Activated naive CD4-positive, alpha-beta T cell treated with anti-CD3 and anti-CD28 coated beads, Interleukin-2, amount 50 U/mL, for 16 hours (primary cell): ENCODE measurements at regions not wholly inside any gene's neighbourhood (a gene's known extent, or its start where the extent isn't known, plus 50 kb on each side); places are given as distances from the start of the nearest gene placed in this dataset.
"Not testable (repeated sequence)": the region's sequence is repeated elsewhere in the genome, so short reads cannot be mapped to it uniquely, and the experiment has no call there.

Source experiments
- DNase-seq: peaks from one replicate; pipeline ENCODE4 v3.0.0-alpha.2; 2020

DNA sequence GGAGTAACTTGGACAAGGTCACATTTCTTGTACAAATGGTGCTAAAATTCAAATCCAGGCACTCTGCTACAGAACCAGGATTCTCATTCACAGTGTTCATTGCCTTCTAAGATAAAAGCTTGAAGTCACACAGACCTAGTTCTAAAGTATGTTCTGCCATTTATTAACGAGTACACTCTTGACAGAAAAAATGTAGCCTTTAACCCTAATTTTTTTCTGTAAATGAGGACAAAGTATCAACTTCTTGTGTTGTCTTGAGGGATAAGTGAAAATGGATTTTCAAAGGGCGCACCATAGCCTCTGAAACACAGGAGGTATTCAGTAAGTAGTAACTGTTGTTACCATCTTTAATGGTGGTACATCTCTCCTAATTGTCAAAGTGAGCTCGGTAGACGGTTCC lies 379.8 kb upstream of the FLRT2 start:
- DNase-seq: no peak

DNA sequence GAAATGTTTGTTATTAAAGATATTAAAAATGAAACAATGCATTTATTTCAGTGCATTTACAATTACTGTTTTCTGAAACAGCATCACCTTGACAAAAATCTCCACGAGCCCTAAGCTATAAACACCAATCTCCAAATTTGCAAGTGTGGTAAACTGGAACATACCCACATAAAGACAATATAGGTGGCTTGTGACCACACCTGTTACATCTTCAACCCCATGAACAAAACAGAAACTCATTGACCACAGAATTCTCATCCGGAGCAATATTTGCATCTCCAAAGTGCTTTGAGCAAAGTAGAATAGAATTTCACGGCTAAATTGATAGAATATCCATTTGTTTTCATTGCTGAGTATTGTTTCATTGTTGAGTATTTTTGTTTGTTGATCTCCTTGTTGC lies 375.2 kb upstream of the FLRT2 start:
- DNase-seq: no peak

DNA sequence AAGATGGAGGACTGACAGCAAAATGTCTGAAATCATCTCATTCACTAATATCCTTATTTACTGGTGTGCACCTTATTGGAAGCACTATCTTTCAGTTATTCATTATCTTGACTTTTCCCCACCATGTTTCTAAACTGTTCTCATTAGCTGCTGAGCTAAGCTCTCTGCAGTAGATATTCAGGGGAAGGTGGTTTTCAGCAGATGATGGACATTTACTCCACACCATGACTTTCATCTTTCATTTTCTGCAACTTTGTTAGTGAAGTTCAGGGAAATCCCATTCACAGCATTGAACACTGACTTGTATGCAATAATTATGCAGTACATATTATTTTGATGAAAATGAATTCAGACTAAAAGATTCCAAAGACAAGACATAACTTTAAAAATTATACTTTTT lies 373.6 kb upstream of the FLRT2 start:
- DNase-seq: no peak

DNA sequence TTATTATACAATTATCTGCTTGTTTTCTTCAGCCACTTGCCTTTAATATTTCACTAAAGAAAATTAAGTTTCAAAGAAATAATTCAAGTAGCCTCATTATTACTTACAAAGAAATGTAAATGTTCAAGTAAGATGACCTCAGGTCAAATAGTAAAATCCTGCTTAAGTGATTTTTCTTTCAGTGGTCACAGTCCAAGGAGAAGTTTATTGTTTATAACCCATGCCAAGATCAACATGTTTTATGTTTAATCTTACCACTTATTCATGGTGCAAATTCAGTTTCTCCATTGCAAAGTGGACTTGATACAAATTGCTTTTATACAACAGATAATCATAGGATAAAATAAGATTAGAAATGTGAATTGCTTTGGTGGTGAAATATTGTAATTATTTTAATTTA lies 370.2 kb upstream of the FLRT2 start:
- no peak for DNase-seq

DNA sequence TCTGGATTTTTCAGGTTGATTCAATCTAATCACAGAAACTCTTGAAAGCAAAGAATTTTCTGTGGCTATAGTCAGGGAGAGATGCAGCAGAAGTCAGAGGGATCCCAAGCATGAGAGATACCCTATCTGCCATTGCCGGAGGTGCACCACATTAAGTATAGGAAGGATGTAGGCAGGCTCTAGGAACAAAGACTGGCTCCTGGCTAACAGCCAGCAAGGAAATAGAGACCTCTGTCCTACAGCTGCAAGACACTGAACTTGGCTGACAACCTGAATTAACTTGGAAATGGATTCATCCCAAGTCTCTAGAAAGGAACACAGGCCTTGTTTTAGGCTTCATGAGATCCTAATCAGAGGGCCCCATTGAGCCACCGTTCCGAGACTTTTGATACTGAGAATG lies 364.9 kb upstream of the FLRT2 start:
- DNase-seq: no peak

DNA sequence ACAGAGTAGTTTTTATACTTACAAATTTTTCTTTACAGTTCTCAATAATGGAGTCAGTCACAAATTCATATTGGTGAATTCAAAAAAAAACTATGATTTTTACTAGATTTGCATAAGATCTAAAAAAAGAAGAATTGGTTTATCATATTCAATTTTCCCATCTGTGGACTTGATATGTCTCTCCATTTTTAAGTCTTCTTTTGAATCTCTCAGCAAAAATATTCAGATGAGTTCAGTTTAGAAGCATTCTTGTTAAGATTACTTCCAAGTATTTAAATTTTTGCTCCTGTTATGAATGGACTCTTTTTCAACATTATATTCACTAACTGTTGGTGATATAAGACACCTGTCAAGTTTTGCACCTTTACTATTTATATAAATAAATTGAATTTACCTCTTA lies 360.6 kb upstream of the FLRT2 start:
- DNase-seq: no peak

DNA sequence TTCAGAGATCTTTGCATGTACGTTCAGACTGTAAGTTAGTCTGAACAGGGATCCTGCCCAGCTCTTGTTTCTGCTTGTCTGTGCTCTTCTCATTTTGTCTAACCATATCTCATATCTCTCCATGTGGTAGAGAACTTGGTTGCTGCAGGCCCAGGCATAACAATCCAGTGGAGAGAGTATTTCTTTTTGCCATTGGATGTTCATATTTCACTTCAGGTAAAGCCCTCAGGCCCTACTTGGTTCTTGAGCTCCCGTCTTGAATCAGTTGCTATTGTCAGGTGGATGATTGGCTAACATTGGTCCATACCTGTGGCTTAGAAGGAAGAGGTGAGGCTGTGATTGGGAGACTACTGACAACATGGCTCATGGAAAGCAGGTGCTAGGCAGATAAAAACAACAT lies 357.7 kb upstream of the FLRT2 start:
- no peak for DNase-seq

DNA sequence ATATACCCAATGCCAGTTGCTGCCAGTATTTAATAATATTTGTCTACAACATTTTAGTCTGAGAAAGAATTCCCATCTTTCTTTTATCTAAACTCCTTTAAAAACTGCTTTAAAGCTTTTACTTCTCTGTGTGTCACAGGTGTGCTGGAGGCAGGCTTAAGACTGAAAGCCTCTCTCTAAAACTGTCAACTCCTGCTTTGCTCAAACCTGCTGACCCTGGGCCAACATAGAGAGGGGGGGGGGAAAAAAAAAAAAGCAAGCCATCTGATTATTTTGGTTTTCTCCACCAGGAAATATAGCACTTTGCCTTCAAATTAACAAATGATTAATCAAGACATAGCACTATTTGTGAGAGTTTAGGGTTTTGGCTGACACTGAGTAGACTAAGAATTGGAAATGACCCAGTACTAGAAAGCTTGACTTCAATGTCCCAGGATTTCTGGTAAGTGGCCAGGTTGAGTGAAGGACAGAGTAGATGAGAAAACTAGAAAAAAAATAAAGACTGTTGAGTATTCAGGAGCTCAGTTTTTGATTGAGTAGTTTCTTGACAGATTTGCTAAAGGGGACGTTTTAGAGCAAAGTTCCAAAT lies 357.0 kb upstream of the FLRT2 start:
- no peak for DNase-seq

DNA sequence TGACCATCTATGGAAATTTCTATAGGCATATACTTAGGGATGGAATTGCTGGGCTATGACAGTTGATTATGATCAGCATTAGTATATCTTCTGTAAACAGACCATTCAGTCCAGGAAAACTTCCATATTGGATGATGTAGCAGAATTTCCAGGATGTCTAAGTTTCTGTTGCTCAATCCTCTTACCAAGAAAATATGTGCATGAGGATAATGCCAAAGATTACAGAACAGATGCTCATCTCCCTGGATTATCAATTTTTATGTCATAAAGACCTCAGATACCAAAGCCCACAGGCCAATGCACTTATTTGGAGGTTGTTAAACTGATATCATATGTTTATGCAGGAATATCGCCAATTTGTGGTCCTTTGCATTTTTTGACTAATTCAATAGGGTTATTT lies 354.4 kb upstream of the FLRT2 start:
- no peak for DNase-seq

DNA sequence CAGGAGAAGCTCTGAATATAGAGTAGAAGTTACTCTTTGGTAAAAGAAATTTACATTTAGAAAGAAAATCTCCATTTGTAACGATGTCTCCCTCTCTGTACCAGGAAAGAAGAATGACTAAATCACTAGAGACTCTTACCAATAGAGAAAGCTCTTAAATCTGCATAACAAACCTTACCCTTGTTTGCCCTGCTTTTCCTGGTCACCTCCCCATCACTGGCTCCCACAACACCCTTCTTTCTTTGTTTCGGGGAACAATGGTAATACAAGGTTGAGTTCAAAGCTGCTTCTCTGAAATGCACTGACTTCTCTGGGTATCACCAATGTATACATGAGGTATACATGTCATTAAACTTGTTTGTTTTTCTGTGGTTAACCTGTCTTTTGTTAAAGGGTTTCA lies 351.1 kb upstream of the FLRT2 start:
- DNase-seq: no peak

DNA sequence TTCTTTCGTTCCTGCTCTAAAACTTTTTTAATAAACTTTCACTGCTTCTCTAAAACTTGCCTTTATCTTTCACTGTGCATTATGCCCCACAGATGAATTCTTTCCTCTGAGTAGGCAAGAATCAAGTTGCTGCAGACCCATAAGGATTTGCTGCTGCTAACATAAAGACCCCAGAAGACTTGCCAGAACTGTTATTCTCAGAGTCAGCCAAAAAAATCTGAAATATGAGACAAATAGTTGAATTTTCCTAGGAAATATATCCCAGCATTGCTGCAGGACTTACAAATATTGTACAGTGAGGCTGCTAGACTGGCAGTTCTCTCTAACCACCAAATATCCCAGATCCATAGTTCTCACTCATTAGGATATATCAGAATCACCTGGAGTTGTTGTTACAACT lies 349.1 kb upstream of the FLRT2 start:
- DNase-seq: no peak

DNA sequence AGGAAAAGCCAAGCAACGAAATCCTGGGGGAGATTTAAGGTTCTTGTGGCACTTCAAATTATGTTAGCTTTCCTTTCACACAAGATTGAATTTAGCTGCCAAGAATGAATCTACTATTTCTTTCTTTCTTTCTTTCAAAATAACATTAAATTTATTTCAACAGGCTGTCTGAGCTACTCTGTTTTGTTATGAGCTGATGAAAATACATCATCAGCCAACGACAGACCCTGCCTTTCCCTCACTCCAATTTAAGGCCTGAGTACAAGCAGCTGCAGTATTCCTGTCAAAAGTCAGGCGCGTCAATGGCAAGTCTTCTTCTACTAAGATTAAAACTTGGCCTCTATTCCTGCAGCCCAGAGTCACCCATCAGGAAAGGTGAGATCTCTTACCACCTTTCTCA lies 347.7 kb upstream of the FLRT2 start:
- DNase-seq: no peak

DNA sequence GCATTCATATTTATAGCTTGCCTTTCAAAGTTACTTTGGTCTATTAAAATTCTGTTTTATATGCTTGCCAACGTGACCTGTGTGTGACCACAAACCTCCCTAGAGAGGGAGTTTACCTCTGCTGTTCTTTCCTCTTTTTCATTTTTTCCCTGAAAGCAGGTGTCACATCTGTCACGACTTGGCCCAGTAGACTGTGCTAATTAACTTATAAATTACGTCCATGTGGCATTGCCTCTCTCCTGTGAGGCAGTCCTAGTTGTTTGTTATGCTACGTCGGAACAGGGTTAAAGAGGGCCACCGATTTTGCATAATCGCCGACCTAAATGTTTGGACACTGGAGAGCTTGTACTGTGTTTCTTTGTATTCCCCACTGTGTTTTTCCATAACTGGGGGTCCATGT lies 343.9 kb upstream of the FLRT2 start:
- no peak for DNase-seq

DNA sequence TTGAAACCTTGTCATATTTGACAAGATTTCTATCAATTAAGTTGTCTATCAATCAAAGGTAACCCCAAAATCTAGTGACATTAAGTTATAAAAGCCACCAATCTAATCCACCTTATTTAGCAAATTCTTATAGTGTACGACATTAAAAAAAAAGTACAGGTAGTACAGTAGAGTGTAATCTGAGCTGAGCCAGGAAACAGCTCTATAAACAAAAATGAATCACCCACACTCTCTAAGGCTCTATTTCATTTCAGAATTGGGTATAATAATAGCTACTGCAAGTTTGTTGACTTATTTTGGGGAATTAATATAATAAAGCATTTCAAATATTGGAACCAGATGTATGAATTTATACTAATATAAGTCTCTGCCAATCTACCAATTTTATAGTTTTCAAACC lies 342.4 kb upstream of the FLRT2 start:
- DNase-seq: no peak

DNA sequence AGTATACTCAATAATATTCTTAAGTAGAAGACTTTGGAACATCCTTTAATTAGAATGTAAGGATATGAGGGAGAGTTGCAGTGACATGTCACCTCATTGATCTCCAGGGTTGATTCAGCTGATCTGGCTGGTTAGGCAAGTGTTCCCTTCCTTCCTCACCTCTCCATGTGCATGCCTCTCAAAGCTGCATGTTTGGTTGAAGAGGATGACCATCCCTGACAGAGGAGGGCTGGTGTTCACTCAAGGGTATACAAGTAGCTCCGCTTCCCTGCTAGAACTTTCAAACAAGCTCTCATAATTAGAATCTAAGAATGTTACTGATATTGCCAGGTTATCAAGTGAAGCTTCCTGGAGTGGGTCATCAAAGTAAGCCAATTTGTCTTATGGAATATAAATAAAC lies 341.1 kb upstream of the FLRT2 start:
- no peak for DNase-seq

DNA sequence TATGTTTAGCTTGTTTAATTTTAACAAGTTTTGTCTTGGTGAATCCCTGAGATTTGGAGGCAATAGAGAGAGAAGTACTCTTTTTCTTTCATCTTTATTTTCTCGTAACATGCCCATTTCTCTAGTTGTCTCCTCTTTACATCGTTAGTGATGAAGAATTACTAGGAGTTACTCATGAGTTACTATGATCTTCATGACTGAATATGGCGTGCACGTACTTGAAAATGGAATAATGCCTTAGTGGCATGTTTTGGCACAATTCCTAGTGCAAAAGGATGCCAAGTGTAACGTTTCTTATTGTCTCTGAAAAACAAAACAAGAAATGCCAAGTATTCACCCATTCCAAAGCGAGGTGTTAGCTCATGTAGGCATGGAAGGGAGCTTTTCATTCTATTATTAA lies 340.7 kb upstream of the FLRT2 start:
- not testable (repeated sequence) for DNase-seq

DNA sequence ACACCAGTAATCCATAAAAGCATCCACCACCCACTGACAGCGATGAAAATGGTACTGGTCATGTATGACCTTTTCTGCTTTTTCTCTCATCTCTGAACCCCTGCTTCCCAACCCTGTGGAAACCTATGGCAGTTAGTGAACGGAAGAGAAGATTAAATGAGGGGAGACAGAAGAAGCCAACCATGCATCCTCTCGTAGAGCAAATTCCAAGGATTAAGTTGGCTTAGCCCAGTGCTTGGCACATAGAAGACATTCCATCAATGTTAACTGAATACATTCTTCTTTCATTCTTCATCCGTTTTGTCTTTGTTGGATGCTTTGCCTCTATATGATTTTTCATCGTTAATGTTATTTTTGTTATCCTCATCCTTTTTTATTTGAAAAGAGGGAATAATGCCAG lies 339.7 kb upstream of the FLRT2 start:
- DNase-seq: no peak

DNA sequence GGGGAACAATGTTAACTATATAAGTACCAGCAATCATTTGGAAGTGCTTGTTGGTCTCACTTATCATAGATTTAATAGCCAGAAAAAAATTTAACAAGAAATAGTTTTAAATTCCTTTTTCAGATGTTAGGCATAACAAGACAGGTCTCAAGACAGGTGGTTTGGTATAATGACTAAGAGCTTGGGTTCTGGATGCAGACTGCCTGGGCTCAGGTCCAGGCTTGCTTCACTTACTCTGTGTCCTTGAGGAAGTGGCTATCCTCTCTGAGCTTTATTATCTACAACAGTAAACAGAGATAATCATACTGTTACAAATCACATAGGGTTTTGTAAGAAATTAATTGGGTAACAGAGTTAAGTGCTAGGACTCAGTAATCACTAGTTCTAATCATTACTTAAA lies 338.0 kb upstream of the FLRT2 start:
- no peak for DNase-seq

DNA sequence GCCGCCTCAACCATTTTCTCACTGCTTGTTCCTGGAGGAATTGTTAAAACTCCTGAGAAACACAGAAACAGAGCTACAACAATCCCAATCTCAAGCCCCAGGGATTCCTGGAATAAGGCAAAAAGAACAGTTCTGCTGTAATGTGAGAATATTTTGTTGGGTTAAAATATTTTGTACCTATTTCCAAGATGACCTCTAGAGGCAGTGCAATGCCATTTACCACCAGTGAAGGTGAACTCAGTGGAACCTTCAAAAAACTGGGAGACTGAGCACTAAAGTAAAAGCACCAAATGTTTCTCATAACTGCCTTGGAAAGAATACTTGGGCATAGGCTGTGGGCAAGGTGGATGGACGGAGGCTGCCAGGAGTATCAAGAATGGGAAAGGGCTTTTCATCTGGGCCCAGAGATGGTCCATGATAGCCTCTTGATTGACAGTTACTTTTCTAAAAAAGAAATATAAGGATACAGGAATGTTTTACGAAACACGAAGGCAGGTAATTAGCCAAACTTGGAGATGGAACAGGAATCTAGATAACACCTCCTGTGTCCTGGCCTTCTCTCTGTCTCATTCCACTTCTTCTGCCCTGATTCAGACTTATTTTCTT lies 334.0 kb upstream of the FLRT2 start:
- no peak for DNase-seq

DNA sequence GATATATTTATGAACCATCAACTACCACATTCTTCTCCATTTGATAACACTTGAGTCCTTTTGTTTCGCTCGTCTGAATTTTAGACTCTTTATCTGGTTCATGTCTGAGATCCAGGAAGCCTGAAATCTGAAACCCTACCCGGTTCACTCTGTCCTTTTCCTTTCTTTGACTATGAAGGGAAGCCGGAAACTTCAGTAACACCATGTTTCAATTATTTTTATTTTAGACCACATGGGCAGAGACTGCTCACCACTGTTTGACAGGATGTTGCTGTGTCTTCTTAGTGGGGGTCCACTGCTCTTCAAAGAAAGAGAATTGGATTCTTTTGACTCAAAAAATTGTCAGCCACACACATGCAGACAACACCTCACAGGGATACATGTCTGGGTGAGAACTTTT lies 331.9 kb upstream of the FLRT2 start:
- DNase-seq: no peak

DNA sequence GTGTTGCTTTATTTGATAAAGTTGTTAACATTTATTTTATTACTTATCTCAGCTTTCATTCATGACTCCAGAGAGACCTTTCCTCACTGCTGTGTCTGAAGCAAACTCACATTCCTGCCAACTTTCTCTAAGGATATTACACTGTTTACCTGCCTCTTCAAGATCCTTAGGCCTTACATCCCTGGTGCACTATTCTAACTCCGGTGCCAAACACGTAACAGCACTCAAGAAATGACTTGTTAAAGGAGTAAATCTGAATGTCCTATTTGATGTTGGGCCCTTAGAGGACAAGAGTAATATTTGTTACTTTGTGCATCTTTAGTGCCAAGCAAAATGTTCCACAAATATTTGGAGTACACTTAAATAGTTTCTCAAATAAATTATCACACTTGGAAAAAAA lies 324.1 kb upstream of the FLRT2 start:
- no peak for DNase-seq

DNA sequence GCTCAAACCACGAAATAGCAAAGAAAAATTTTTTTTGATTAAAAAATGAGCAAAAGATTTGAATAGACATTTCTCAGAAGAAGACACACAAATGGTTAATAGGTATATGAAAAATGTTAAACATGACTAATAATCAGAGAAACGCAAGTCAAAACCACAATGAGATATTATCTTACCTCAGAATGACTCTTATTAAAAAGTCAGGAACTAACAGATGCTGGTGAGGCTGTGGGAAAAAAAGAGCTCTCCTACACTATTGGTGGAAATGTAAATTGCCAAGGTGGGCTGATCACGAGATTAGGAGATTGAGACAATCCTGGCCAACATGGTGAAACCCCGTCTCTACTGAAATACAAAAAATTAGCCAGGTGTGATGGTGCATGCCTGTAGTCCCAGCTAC lies 315.5 kb upstream of the FLRT2 start:
- no peak for DNase-seq

DNA sequence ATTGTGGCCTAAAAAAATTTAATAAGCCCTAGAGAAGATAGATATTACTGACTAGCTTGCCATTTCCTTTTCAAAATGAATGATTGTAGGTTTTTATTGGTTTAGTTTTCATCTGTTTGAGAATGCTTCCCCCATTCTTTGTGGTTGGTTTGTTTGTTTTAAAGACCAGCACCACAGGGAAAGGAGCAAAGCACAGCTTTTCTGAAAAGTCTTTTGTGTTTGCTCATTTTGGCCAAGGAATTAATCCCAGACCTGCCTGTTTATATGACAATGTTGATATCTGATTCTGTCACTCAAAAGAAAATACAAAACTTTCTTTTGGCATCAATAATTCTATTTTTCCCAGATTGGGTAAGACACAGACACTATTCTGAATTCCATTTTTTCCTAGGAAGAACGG lies 312.5 kb upstream of the FLRT2 start:
- DNase-seq: no peak

DNA sequence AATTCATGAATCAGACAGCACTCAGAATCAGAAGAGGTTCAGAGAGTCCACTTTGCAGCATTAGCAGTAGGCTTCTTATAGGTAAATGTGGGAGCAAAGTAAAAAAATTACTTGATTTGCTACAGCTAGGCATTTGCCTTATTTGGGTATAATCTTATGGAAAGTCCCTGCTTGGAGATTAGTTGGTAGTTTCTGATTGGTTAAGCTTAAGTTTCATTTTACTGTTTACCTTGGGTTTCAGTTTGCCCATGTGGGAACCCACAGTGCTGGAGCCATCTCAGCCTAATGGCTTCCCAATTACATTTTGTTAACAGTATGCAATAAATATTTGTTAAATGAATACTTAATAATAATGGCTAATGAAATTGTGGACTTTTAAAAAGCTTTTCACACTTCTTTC lies 311.0 kb upstream of the FLRT2 start:
- DNase-seq: no peak

DNA sequence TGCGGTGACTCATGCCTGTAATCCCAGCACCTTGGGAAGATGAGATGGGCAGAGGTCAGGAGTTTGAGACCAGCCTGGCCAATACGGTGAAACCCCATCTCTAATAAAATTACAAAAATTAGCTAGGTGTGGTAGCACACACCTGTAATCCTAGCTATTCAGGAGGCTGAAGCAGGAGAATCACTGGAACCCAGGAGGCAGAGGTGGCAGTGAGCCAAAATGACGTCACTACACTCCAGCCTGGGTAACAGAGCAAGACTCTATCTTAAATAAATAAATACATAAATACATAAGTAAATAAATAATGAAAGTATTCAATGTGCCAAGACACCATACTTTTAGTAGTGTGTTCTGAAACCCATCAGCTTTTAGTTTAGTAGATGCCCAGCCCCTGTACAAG lies 308.1 kb upstream of the FLRT2 start:
- no peak for DNase-seq

DNA sequence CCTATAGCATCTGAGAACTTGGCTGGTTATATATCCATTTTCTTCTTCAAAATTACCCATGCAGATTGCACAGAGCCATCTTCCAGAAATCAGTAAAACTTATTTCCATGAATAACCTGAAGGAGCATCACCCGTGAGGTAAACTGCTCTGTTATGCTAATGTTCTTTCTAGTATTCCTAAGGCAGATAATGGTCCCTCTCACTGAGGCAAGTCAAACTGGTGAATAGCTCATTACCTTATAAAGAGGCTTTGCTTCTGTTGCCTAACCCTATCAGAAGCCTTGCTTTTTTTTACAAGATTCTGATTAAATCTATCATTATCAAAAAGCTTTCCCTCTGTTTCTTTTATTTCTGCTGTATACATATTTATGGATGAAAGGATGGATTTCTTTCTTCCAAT lies 307.6 kb upstream of the FLRT2 start:
- no peak for DNase-seq
